H1 (cell line): ENCODE measurements at regions not wholly inside any gene's neighbourhood (a gene's known extent, or its start where the extent isn't known, plus 50 kb on each side); places are given as distances from the start of the nearest gene placed in this dataset.

Experiments
- CTCF ChIA-PET: fragments of 300-600 bp; sonication (Branson Sonifier 250); formaldehyde crosslinking; loops from one replicate; lab custom pipeline; 2021; ENCODE audit not compliant: partially characterized antibody; lab: Charles Lee
- POLR2A ChIA-PET: fragments of 300-600 bp; sonication (Branson Sonifier 250); formaldehyde crosslinking; loops from one replicate; lab custom pipeline; 2021; ENCODE audit warnings: inconsistent platforms; ENCODE audit not compliant: partially characterized antibody; lab: Charles Lee
- DNase-seq, 2 experiments: peaks; one replicate each; pipeline versions ENCODE4 v3.0.0 to v3.0.0-alpha.2; 2010 to 2022; ENCODE audit warnings: low spot score in 2 of 2, low read depth in 1 of 2, mixed read lengths in 1 of 2
- FAIRE-seq: peaks from 2 replicates; lab custom pipeline; 2011; peaks lifted over from hg19 to GRCh38; lab: Jason Lieb, UNC
- H2AFZ ChIP-seq: 2 replicates; pipeline ENCODE4 v1.8.1; 2012; ENCODE audit warnings: low read length, inconsistent platforms
- H2AK5ac ChIP-seq: 2 replicates; pipeline ENCODE4 v1.6.1; 2013; ENCODE audit warnings: low read depth, low read length
- H2BK120ac ChIP-seq: replicated peaks from 2 replicates; pipeline ENCODE3; 2013; ENCODE audit warnings: low read depth, low read length, inconsistent platforms
- H2BK12ac ChIP-seq: 2 replicates; pipeline ENCODE4 v1.6.1; 2013; ENCODE audit warnings: low read depth, low read length
- H2BK15ac ChIP-seq: 2 replicates; pipeline ENCODE4 v1.6.1; 2013; ENCODE audit warnings: low read length
- H2BK20ac ChIP-seq: 2 replicates; pipeline ENCODE4 v1.6.1; 2013; ENCODE audit warnings: low read length
- H2BK5ac ChIP-seq: 2 replicates; pipeline ENCODE4 v1.6.1; 2013; ENCODE audit warnings: low read depth, low read length
- H3K14ac ChIP-seq: 2 replicates; pipeline ENCODE4 v1.6.1; 2013; ENCODE audit warnings: inconsistent platforms; ENCODE audit not compliant: insufficient read length
- H3K18ac ChIP-seq: 2 replicates; pipeline ENCODE4 v1.6.1; 2013; ENCODE audit warnings: low read length; ENCODE audit errors: extremely low read depth
- H3K23ac ChIP-seq: 2 replicates; pipeline ENCODE4 v1.6.1; 2013; ENCODE audit warnings: inconsistent platforms; ENCODE audit not compliant: insufficient read length
- H3K23me2 ChIP-seq: 2 replicates; pipeline ENCODE4 v1.6.1; 2013; ENCODE audit warnings: low read depth, low read length
- H3K27ac ChIP-seq: 2 replicates; pipeline ENCODE4 v1.6.1; 2011; ENCODE audit warnings: low read depth, low read length, inconsistent platforms
- H3K27me3 ChIP-seq, 4 experiments: replicated peaks in 1 of 4; 1 replicate in 1 of 4; 2 replicates in 3 of 4; pipeline versions ENCODE4 v1.6.1 to v1.8.1; 2011 to 2013; ENCODE audit warnings: low read length in 3 of 4, mild to moderate bottlenecking in 3 of 4, inconsistent platforms in 2 of 4, mixed read lengths in 2 of 4, moderate library complexity in 1 of 4; ENCODE audit not compliant: control insufficient read depth in 3 of 4, insufficient read depth in 3 of 4; ENCODE audit errors: extremely low read depth in 1 of 4
- H3K36me3 ChIP-seq, 4 experiments: 2 replicates each; pipeline versions ENCODE4 v1.6.1 to v1.8.1; 2011 to 2013; ENCODE audit warnings: mild to moderate bottlenecking in 4 of 4, low read length in 3 of 4, moderate library complexity in 2 of 4, control low read depth in 1 of 4, inconsistent platforms in 1 of 4; ENCODE audit not compliant: insufficient read depth in 4 of 4, control insufficient read depth in 2 of 4
- H3K4ac ChIP-seq: replicated peaks from 2 replicates; pipeline ENCODE3; 2013; ENCODE audit warnings: low read length, low read depth, mixed read lengths, inconsistent platforms; ENCODE audit not compliant: insufficient read length
- H3K4me1 ChIP-seq, 4 experiments: replicated peaks in 1 of 4; 1 replicate in 1 of 4; 2 replicates in 3 of 4; pipeline versions ENCODE4 v1.6.1 to v1.8.1; 2011 to 2013; ENCODE audit warnings: low read length in 3 of 4, inconsistent platforms in 2 of 4, mixed read lengths in 1 of 4; ENCODE audit not compliant: insufficient read depth in 4 of 4, control insufficient read depth in 3 of 4
- H3K4me2 ChIP-seq, 2 experiments: 2 replicates each; pipeline versions ENCODE4 v1.6.1 to v1.8.1; 2011 to 2013; ENCODE audit warnings: low read depth in 2 of 2, low read length in 2 of 2, control low read depth in 1 of 2, inconsistent platforms in 1 of 2, mild to moderate bottlenecking in 1 of 2; ENCODE audit not compliant: insufficient read depth in 1 of 2
- H3K4me3 ChIP-seq, 4 experiments: fragments of 200-600, 300-600 bp in 1 of 4; sonication (generic), shearing (Covaris generic), sonication (Bioruptor Twin) in 1 of 4; 2 replicates each; pipeline versions ENCODE4 v1.5.1 to v1.8.1; 2011 to 2016; ENCODE audit warnings: low read length in 4 of 4, low read depth in 3 of 4, control low read depth in 2 of 4, inconsistent platforms in 2 of 4, mild to moderate bottlenecking in 2 of 4, mixed read lengths in 1 of 4, moderate library complexity in 1 of 4; ENCODE audit not compliant: insufficient read depth in 2 of 4; ENCODE audit errors: extremely low read depth in 1 of 4
- H3K56ac ChIP-seq: replicated peaks from 2 replicates; pipeline ENCODE3; 2013; ENCODE audit warnings: low read depth, mild to moderate bottlenecking, mixed read lengths, low read length, inconsistent platforms; ENCODE audit not compliant: insufficient read length
- H3K79me1 ChIP-seq: 2 replicates; pipeline ENCODE4 v1.6.1; 2013; ENCODE audit warnings: low read depth, low read length, control low read depth
- H3K79me2 ChIP-seq, 2 experiments: 2 replicates each; pipeline versions ENCODE4 v1.6.1 to v1.8.1; 2012 to 2013; ENCODE audit warnings: low read length in 2 of 2, mild to moderate bottlenecking in 2 of 2, inconsistent platforms in 1 of 2; ENCODE audit not compliant: insufficient read depth in 2 of 2, control insufficient read depth in 1 of 2
- H3K9ac ChIP-seq, 4 experiments: replicated peaks in 1 of 4; 1 replicate in 1 of 4; 2 replicates in 3 of 4; pipeline versions ENCODE4 v1.6.1 to v1.8.1; 2011 to 2013; ENCODE audit warnings: low read depth in 3 of 4, low read length in 3 of 4, control low read depth in 2 of 4, mild to moderate bottlenecking in 2 of 4, moderate library complexity in 2 of 4, inconsistent platforms in 1 of 4; ENCODE audit errors: extremely low read depth in 1 of 4
- H3K9me3 ChIP-seq, 2 experiments: 2 replicates each; pipeline versions ENCODE4 v1.6.1 to v1.8.1; 2012 to 2013; ENCODE audit warnings: mild to moderate bottlenecking in 2 of 2, moderate library complexity in 2 of 2, control low read depth in 1 of 2, inconsistent platforms in 1 of 2, low read depth in 1 of 2, low read length in 1 of 2, mixed read lengths in 1 of 2; ENCODE audit not compliant: insufficient read depth in 2 of 2
- H4K20me1 ChIP-seq, 2 experiments: replicated peaks in 1 of 2; 2 replicates each; pipeline versions ENCODE3 to v1.8.1; 2011 to 2013; ENCODE audit warnings: inconsistent platforms in 2 of 2, low read length in 2 of 2, mild to moderate bottlenecking in 1 of 2; ENCODE audit not compliant: insufficient read depth in 2 of 2, control insufficient read depth in 1 of 2
- H4K5ac ChIP-seq: 2 replicates; pipeline ENCODE4 v1.6.1; 2013; ENCODE audit warnings: low read length, low read depth, mixed read lengths, inconsistent platforms; ENCODE audit not compliant: insufficient read length
- H4K8ac ChIP-seq: 2 replicates; pipeline ENCODE4 v1.8.0; 2013; ENCODE audit warnings: mild to moderate bottlenecking, moderate library complexity, low read length, inconsistent platforms; ENCODE audit not compliant: insufficient read depth; ENCODE audit errors: extremely low read depth
- H4K91ac ChIP-seq: replicated peaks from 2 replicates; pipeline ENCODE3; 2013; ENCODE audit warnings: low read length, mixed read lengths, inconsistent platforms; ENCODE audit not compliant: insufficient read length
- SP4 ChIP-seq: IDR thresholded peaks from 2 replicates; pipeline ENCODE4 v1.6.1; 2012; ENCODE audit warnings: low read length, inconsistent platforms
- WGBS, 2 experiments: shearing (Covaris generic) in 1 of 2; methylation state at CpG; one replicate each; pipeline versions ENCODE4 v1.1.6 to v1.1.7; 2013 to 2015; ENCODE audit warnings: low lambda C conversion rate in 2 of 2, mixed read lengths in 2 of 2, inconsistent platforms in 1 of 2, low coverage in 1 of 2, missing lambda C conversion rate in 1 of 2; ENCODE audit not compliant: insufficient replicate concordance in 2 of 2, insufficient coverage in 1 of 2, insufficient read length in 1 of 2; ENCODE audit errors: extremely low coverage in 1 of 2, missing lambda C conversion rate in 1 of 2; 5-methylcytosine and 5-hydroxymethylcytosine counted together

- no peak overlapping the region for H3K4me3 ChIP-seq
- H4K20me1 ChIP-seq: no peaks in the 10 kb centered on the region
- H3K4ac ChIP-seq: no peak overlapping the region
- H3K23ac ChIP-seq: no peak overlapping the region
- POLR2A ChIA-PET: no interaction called here
- H3K14ac ChIP-seq: no peak overlapping the region
- H3K56ac ChIP-seq: no peak overlapping the region
- H4K8ac ChIP-seq: no peak overlapping the region
- H2BK15ac ChIP-seq: no peak overlapping the region
- H4K5ac ChIP-seq: no peak overlapping the region
- no peak for FAIRE-seq
- no peak overlapping the region for H2BK5ac ChIP-seq
- H3K27ac ChIP-seq: no peak overlapping the region
- 87% methylated on average over 3 of the region's 3 CpGs; no CpG with 5 or more reads in 1 of the 2 experiments for WGBS, 2 experiments
- no peak overlapping the region for H2AK5ac ChIP-seq
- H3K4me1 ChIP-seq: no peaks in the 10 kb centered on the region
- H3K79me1 ChIP-seq: no peaks in the 10 kb centered on the region
- DNase-seq: no peak
- no peak overlapping the region for H2BK20ac ChIP-seq
- H3K23me2 ChIP-seq: no peaks in the 10 kb centered on the region
- H3K9me3 ChIP-seq: no peaks in the 10 kb centered on the region
- no peaks in the 10 kb centered on the region for H3K27me3 ChIP-seq
- H3K9ac ChIP-seq: no peak overlapping the region
- H3K4me2 ChIP-seq: no peak overlapping the region
- CTCF ChIA-PET: no interaction called here
- H2BK120ac ChIP-seq: no peak overlapping the region
- no peak overlapping the region for H2AFZ ChIP-seq
- no peak overlapping the region for H3K18ac ChIP-seq
- no peaks in the 10 kb centered on the region for H3K36me3 ChIP-seq
- no peaks in the 10 kb centered on the region for H3K79me2 ChIP-seq
- H2BK12ac ChIP-seq: no peak overlapping the region
- no peak overlapping the region for H4K91ac ChIP-seq
- no peak for TF ChIP-seq SP4
Observed at GRCh38 chr12:19842116-19842515, 402.8 kb downstream of the AEBP2 start.
